Caco-2 (cell line): ENCODE measurements at regions not wholly inside any gene's neighbourhood (a gene's known extent, or its start where the extent isn't known, plus 50 kb on each side); places are given as distances from the start of the nearest gene placed in this dataset.

Source experiments
- BruUV-seq: library from RNA; stranded (reverse); fragments of 400-500 nt; replicated peaks from 2 replicates; lab custom pipeline; 2021; lab: Mats Ljungman, UMichigan
- CTCF ChIA-PET: fragments of 300-600 bp; sonication (Branson Sonifier 250); formaldehyde crosslinking; loops from one replicate; lab custom pipeline; 2022; ENCODE audit warnings: antibody characterized with exemption; lab: Charles Lee
- POLR2A ChIA-PET: fragments of 300-600 bp; sonication (Branson Sonifier 250); formaldehyde crosslinking; loops from one replicate; lab custom pipeline; 2022; ENCODE audit warnings: antibody characterized with exemption; lab: Charles Lee
- DNase-seq, 2 experiments: peaks; one replicate each; pipeline versions ENCODE4 v3.0.0 to v3.0.0-alpha.2; 2020 to 2022
- H3K27me3 ChIP-seq: replicated peaks from 2 replicates; pipeline ENCODE4 v1.6.0; 2011; ENCODE audit warnings: low read length; ENCODE audit not compliant: control insufficient read depth, insufficient read depth
- H3K36me3 ChIP-seq: 2 replicates; pipeline ENCODE4 v1.5.1; 2011; ENCODE audit warnings: low read length; ENCODE audit not compliant: control insufficient read depth, insufficient read depth
- H3K4me1 ChIP-seq: fragments of 250-450 bp; sonication (Bioruptor Pico); 2 replicates; pipeline ENCODE4 v1.5.1; 2020; ENCODE audit warnings: mild to moderate bottlenecking
- H3K4me3 ChIP-seq: 2 replicates; pipeline ENCODE4 v1.5.1; 2011; ENCODE audit warnings: low read depth, mild to moderate bottlenecking, control low read depth, low read length
- H3K9me3 ChIP-seq: fragments of 250-450 bp; sonication (Bioruptor Pico); 2 replicates; pipeline ENCODE4 v1.5.1; 2020; ENCODE audit warnings: mild to moderate bottlenecking, moderate library complexity
- H3K27ac Mint-ChIP-seq: one replicate; pipeline ENCODE4 v1.8.0; 2022; ENCODE audit warnings: mixed read lengths; ENCODE audit not compliant: unreplicated experiment
- H3K27me3 Mint-ChIP-seq: one replicate; pipeline ENCODE4 v1.8.0; 2022; ENCODE audit warnings: mixed read lengths; ENCODE audit not compliant: insufficient read depth, unreplicated experiment
- H3K36me3 Mint-ChIP-seq: one replicate; pipeline ENCODE4 v1.8.0; 2022; ENCODE audit warnings: mild to moderate bottlenecking, mixed read lengths; ENCODE audit not compliant: insufficient read depth, unreplicated experiment
- H3K4me1 Mint-ChIP-seq: one replicate; pipeline ENCODE4 v1.8.0; 2022; ENCODE audit warnings: low read depth, mixed read lengths; ENCODE audit not compliant: unreplicated experiment
- H3K4me3 Mint-ChIP-seq: one replicate; pipeline ENCODE4 v1.8.0; 2022; ENCODE audit warnings: mild to moderate bottlenecking, moderate library complexity, mixed read lengths; ENCODE audit not compliant: unreplicated experiment
- H3K9me3 Mint-ChIP-seq: one replicate; pipeline ENCODE4 v1.8.0; 2022; ENCODE audit warnings: mixed read lengths; ENCODE audit not compliant: unreplicated experiment
- intact Hi-C: fragments of 100-400 bp; cut with micrococcal nuclease; formaldehyde crosslinking; loops from one replicate; pipeline ENCODE4 v1.10.0; 2022; ENCODE audit not compliant: unreplicated experiment
- TF ChIP-seq, protein P1 (sequence below), 2 experiments: fragments of 200-600 bp in 1 of 2; IDR thresholded peaks; 1 replicate in 1 of 2; 2 replicates in 1 of 2; pipeline versions ENCODE4 v1.5.1 to v1.8.0; 2011 to 2022; ENCODE audit warnings: antibody characterized with exemption in 1 of 2, control low read depth in 1 of 2, inconsistent platforms in 1 of 2, low read depth in 1 of 2, low read length in 1 of 2, mild to moderate bottlenecking in 1 of 2, moderate library complexity in 1 of 2; ENCODE audit not compliant: insufficient read depth in 1 of 2, severe bottlenecking in 1 of 2, unreplicated experiment in 1 of 2

DNA sequence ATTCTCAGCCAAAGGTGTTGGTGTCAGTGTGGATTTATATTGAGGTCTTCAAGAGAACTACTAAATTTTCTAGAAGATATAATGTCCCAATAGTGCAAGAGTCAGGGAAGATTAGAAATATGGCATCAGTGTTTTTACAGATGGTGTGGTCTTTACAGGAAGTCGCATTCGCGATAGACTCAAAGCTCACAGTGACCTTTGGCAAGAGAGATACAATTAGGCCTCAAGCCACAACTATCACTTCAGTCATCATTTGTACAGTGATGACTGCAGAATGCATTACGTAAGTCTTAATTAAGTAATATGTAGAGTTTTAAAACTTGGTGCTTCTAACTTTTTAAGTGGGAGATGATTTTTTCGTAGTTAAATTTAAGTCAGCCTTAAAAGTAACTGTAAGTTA, 237.2 kb upstream of the FSTL5 start:
- POLR2A ChIA-PET: no interaction called here
- H3K9me3 Mint-ChIP-seq: no peaks in the 10 kb centered on the region
- no peaks in the 10 kb centered on the region for H3K27me3 Mint-ChIP-seq
- no peaks in the 10 kb centered on the region for H3K4me1 Mint-ChIP-seq
- BruUV-seq: no TSS peak
- no peaks in the 10 kb centered on the region for H3K36me3 Mint-ChIP-seq
- intact Hi-C loops: no loop called here
- no peaks in the 10 kb centered on the region for H3K36me3 ChIP-seq
- TF ChIP-seq, protein P1, sequence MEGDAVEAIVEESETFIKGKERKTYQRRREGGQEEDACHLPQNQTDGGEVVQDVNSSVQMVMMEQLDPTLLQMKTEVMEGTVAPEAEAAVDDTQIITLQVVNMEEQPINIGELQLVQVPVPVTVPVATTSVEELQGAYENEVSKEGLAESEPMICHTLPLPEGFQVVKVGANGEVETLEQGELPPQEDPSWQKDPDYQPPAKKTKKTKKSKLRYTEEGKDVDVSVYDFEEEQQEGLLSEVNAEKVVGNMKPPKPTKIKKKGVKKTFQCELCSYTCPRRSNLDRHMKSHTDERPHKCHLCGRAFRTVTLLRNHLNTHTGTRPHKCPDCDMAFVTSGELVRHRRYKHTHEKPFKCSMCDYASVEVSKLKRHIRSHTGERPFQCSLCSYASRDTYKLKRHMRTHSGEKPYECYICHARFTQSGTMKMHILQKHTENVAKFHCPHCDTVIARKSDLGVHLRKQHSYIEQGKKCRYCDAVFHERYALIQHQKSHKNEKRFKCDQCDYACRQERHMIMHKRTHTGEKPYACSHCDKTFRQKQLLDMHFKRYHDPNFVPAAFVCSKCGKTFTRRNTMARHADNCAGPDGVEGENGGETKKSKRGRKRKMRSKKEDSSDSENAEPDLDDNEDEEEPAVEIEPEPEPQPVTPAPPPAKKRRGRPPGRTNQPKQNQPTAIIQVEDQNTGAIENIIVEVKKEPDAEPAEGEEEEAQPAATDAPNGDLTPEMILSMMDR (IDR thresholded peaks at IDR 0.05; ENCODE audit: insufficient read depth in 1 of 2, low read depth in 1 of 2, low read length in 1 of 2, severe bottlenecking in 1 of 2, unreplicated experiment in 1 of 2): no peak
- no peaks in the 10 kb centered on the region for H3K27me3 ChIP-seq
- CTCF ChIA-PET: no interaction called here
- no peak overlapping the region for H3K27ac Mint-ChIP-seq
- H3K4me1 ChIP-seq: peaks cover under 1% of the 10 kb centered on the region
- DNase-seq: no peak
- no peaks in the 10 kb centered on the region for H3K9me3 ChIP-seq
- no peak overlapping the region for H3K4me3 ChIP-seq
- H3K4me3 Mint-ChIP-seq: no peak overlapping the region

DNA sequence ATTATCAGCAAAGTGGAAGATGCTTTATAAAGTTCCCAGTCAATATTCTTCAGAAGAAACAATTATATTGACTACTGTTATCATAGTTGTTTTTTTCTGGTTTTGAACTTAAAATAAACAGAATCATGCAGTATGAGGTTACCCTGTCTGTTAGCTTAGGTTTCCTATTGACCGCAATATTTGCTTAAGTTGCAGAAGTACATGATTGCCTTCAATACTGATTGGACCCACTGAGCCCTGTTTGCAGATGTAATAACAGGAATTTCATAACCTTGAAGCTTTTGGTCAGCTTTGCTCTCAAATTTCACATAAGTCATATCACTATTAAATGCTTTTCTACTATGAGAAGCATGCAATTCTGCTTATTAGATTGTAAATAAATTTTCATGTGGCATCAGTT, 229.1 kb upstream of the FSTL5 start:
- no peaks in the 10 kb centered on the region for H3K36me3 ChIP-seq
- DNase-seq: no peak
- ChIA-PET CTCF (no interaction called here), POLR2A (no interaction called here)
- Mint-ChIP-seq H3K4me1 (no peaks in the 10 kb centered on the region), H3K9me3 (no peaks in the 10 kb centered on the region), H3K36me3 (no peaks in the 10 kb centered on the region), H3K27me3 (peaks cover 3% of the 10 kb centered on the region), H3K27ac (no peak overlapping the region), H3K4me3 (no peak overlapping the region)
- TF ChIP-seq, protein P1 (IDR thresholded peaks at IDR 0.05; ENCODE audit: insufficient read depth in 1 of 2, low read depth in 1 of 2, low read length in 1 of 2, severe bottlenecking in 1 of 2, unreplicated experiment in 1 of 2): no peak
- no peaks in the 10 kb centered on the region for H3K27me3 ChIP-seq
- intact Hi-C loops: no loop called here
- no peaks in the 10 kb centered on the region for H3K4me1 ChIP-seq
- H3K4me3 ChIP-seq: no peak overlapping the region
- BruUV-seq: no TSS peak
- no peaks in the 10 kb centered on the region for H3K9me3 ChIP-seq

GRCh38 chr4:162366146-162366545, 202.3 kb upstream of the FSTL5 start:
- Mint-ChIP-seq H3K9me3 (no peaks in the 10 kb centered on the region), H3K4me1 (no peaks in the 10 kb centered on the region), H3K36me3 (no peaks in the 10 kb centered on the region), H3K27me3 (no peaks in the 10 kb centered on the region), H3K4me3 (no peak overlapping the region), H3K27ac (no peak overlapping the region)
- Histone ChIP-seq H3K4me1 (no peaks in the 10 kb centered on the region), H3K36me3 (no peaks in the 10 kb centered on the region), H3K27me3 (no peaks in the 10 kb centered on the region), H3K9me3 (no peaks in the 10 kb centered on the region), H3K4me3 (no peak overlapping the region)
- ChIA-PET CTCF (no interaction called here), POLR2A (no interaction called here)
- intact Hi-C loops: no loop called here
- no peak for DNase-seq
- BruUV-seq: no TSS peak
- TF ChIP-seq, protein P1 (IDR thresholded peaks at IDR 0.05; ENCODE audit: insufficient read depth in 1 of 2, low read depth in 1 of 2, low read length in 1 of 2, severe bottlenecking in 1 of 2, unreplicated experiment in 1 of 2): no peak
